Endothelial cell of umbilical vein (primary cell): ENCODE measurements at regions not wholly inside any gene's neighbourhood (a gene's known extent, or its start where the extent isn't known, plus 50 kb on each side); places are given as distances from the start of the nearest gene placed in this dataset.

Experiments
- POLR2A ChIP-seq: IDR thresholded peaks from 2 replicates; pipeline ENCODE4 v1.6.1; 2012; ENCODE audit warnings: low read depth, mild to moderate bottlenecking, control low read depth, low read length
- POLR2AphosphoS5 ChIP-seq: IDR thresholded peaks from 2 replicates; pipeline ENCODE4 v1.6.1; 2012; ENCODE audit warnings: low read depth, mild to moderate bottlenecking, control low read depth, low read length, moderate library complexity; ENCODE audit not compliant: insufficient read depth

DNA sequence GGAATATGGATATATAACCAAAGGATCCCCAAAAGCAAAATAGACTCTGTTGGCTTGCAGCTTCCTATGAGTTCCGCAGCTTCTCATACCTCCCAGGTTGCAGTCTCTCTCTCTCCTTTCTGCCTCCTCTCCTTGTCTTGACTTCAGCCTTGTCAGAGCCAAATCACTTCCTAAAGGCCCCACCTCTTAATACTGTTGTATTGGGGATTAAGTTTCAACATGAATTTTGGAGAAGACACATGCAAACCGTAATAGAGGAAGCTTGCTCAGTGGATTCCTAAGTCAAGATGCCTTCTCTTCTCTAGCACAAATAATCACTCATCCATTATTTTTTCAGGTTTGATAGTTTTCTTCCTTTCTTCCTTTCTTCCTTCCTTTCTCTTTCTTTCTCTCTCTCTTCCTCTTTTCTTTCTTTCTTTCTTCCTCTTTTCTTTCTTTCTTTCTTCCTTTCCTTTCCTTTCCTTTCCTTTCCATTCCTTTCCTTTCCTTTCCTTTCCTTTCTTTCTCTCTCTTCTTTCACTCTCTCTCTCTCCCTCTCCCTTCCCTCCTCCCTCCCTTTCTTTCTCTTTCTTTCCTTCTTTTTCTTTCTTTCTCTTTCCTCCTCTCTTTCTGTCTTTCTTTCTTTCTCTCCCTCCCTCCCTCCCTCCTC lies 411.3 kb upstream of the TPM1 start:
- TF ChIP-seq POLR2A (no peak), POLR2AphosphoS5 (no peak)
